Transverse colon (tissue), 4 donors: ENCODE measurements at regions not wholly inside any gene's neighbourhood (a gene's known extent, or its start where the extent isn't known, plus 50 kb on each side); places are given as distances from the start of the nearest gene placed in this dataset.

Experiments used
- DNase-seq: peaks from one replicate; pipeline ENCODE4 v3.0.0-alpha.2; 2019
- H3K27ac ChIP-seq, 4 donors: fragments of 200-600 bp; sonication (generic); 2 replicates each; pipeline ENCODE4 v1.5.1; 2016 to 2018; ENCODE audit warnings: inconsistent platforms in 4 of 4
- H3K27me3 ChIP-seq: fragments of 200-600 bp; sonication (generic); 2 replicates; pipeline ENCODE4 v1.5.1; 2017; ENCODE audit warnings: inconsistent platforms
- H3K36me3 ChIP-seq, 4 donors: fragments of 200-600 bp; sonication (generic); 2 replicates each; pipeline ENCODE4 v1.5.1; 2017 to 2019; ENCODE audit warnings: inconsistent platforms in 4 of 4
- H3K4me1 ChIP-seq, 4 donors: fragments of 200-600 bp; sonication (generic); 2 replicates each; pipeline ENCODE4 v1.5.1; 2017 to 2020; ENCODE audit warnings: inconsistent platforms in 4 of 4
- H3K4me3 ChIP-seq, 4 donors: fragments of 200-600 bp; sonication (generic); 1 replicate in 1 of 4; 2 replicates in 3 of 4; pipeline versions ENCODE4 v1.5.1 to v1.6.1; 2017 to 2019; ENCODE audit warnings: inconsistent platforms in 4 of 4
- H3K9me3 ChIP-seq, 2 donors: fragments of 200-600 bp; sonication (generic); 2 replicates each; pipeline ENCODE4 v1.5.1; 2017 to 2019; ENCODE audit warnings: inconsistent platforms in 2 of 2
- EP300 ChIP-seq: sonication (generic); formaldehyde crosslinking; IDR thresholded peaks from one replicate; pipeline ENCODE4 v1.6.1; 2017; ENCODE audit warnings: antibody characterized with exemption, low read depth
- POLR2A ChIP-seq: fragments of 450-650 bp; IDR thresholded peaks from one replicate; pipeline ENCODE4 v1.6.1; 2016; ENCODE audit warnings: antibody characterized with exemption, mild to moderate bottlenecking, moderate library complexity
- POLR2AphosphoS5 ChIP-seq, 3 donors: sonication (generic); formaldehyde crosslinking; IDR thresholded peaks; one replicate each; pipeline ENCODE4 v1.6.1; 2016; ENCODE audit warnings: antibody characterized with exemption in 3 of 3
- WGBS, 2 donors: methylation state at CpG; one replicate each; pipeline ENCODE4 v1.1.5; 2018; ENCODE audit warnings: low coverage in 1 of 2; 5-methylcytosine and 5-hydroxymethylcytosine counted together
- in situ Hi-C, 4 donors: fragments of 200-750 bp; cut with MboI; loops; one replicate each; pipeline versions ENCODE4 v1.15.0 to v1.15.1; 2017; ENCODE audit warnings: low sequenced_read_pairs in 3 of 4, low pct_ligation_motif_present in 1 of 4, low pct_unique_long_range_greater_than_20kb in 1 of 4
- intact Hi-C: fragments of 100-400 bp; cut with DNase I; formaldehyde crosslinking; loops from one replicate; pipeline ENCODE4 v1.15.1; 2023; ENCODE audit warnings: low total_unique reads
- TF ChIP-seq, protein P1 (sequence below), 5 experiments: fragments of 200-600 bp in 3 of 5; fragments of 450-650 bp in 2 of 5; sonication (generic) in 3 of 5; IDR thresholded peaks; 1 replicate in 2 of 5; 2 replicates in 3 of 5; pipeline ENCODE4 v1.5.1; 2016 to 2017; ENCODE audit warnings: antibody characterized with exemption in 5 of 5, inconsistent platforms in 3 of 5, mild to moderate bottlenecking in 2 of 5, moderate library complexity in 1 of 5

DNA sequence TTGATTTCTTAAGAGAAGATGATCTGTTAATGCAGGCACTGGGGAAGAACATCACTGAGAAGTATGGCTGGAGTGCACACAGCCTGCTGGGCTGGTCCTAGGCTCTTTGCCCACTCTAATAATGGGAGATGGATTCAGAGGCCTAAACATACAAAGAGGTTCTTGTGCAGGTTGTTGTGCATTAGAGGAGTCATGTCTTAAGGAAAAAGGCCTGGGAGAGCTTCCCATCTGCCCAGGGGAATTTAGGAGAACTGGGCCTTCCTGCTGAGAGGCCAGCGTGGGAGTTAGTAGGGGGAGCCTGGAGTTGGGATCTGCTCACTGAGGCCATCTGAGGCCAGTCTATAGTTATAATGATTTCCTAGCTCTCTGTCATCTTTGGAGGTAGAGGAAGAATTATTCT lies 126.7 kb downstream of the TLR5 start:
- Histone ChIP-seq H3K4me3 (no peak overlapping the region), H3K27me3 (no peaks in the 10 kb centered on the region), H3K4me1 (peaks cover 0 to 2% (median 0%) of the 10 kb centered on the region in 4 donors), H3K27ac (no peak overlapping the region), H3K9me3 (no peaks in the 10 kb centered on the region), H3K36me3 (no peaks in the 10 kb centered on the region)
- WGBS, 2 donors = 91% methylated on average over 1 of the region's 1 CpG; no CpG with 5 or more reads in 1 of the 2 donors
- no peak for DNase-seq
- intact Hi-C loops = no loop called here
- in situ Hi-C loops = no loop called here
- TF ChIP-seq EP300 (no peak), POLR2AphosphoS5 (IDR thresholded peaks at IDR 0.05) (no peak), POLR2A (no peak)
- TF ChIP-seq, protein P1, sequence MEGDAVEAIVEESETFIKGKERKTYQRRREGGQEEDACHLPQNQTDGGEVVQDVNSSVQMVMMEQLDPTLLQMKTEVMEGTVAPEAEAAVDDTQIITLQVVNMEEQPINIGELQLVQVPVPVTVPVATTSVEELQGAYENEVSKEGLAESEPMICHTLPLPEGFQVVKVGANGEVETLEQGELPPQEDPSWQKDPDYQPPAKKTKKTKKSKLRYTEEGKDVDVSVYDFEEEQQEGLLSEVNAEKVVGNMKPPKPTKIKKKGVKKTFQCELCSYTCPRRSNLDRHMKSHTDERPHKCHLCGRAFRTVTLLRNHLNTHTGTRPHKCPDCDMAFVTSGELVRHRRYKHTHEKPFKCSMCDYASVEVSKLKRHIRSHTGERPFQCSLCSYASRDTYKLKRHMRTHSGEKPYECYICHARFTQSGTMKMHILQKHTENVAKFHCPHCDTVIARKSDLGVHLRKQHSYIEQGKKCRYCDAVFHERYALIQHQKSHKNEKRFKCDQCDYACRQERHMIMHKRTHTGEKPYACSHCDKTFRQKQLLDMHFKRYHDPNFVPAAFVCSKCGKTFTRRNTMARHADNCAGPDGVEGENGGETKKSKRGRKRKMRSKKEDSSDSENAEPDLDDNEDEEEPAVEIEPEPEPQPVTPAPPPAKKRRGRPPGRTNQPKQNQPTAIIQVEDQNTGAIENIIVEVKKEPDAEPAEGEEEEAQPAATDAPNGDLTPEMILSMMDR (IDR thresholded peaks at IDR 0.05) = no peak

DNA sequence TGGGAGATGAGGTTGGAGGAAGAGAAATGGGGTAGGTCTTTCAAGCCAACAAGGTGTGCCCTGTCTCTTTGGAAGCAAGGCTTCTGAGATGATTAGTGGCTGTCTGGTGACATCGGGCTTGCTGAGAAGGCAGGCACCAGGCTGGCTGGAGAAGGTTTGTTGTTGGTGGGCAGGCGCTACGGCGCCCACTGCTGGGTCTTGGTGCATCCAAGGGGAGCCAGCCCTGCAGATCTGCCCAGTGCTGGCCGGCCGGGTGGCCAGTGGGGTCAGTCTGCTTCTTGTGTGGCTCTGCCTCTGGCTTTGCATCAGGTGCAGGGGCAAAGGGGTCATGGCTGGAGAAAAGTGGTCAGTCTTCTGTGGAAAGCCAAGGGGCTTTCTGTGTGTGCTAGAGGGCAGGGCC lies 126.2 kb downstream of the TLR5 start:
- in situ Hi-C loops (no loop called here), intact Hi-C loops (no loop called here)
- no peak for TF ChIP-seq POLR2AphosphoS5 (IDR thresholded peaks at IDR 0.05)
- TF ChIP-seq POLR2A = no peak
- TF ChIP-seq, protein P1 (IDR thresholded peaks at IDR 0.05) = no peak
- no peak for TF ChIP-seq EP300
- no peaks in the 10 kb centered on the region for H3K27me3 ChIP-seq
- no peaks in the 10 kb centered on the region for H3K36me3 ChIP-seq
- no peaks in the 10 kb centered on the region for H3K4me1 ChIP-seq
- 79% methylated on average over 6 of the region's 6 CpGs; no CpG with 5 or more reads in 1 of the 2 donors for WGBS, 2 donors
- H3K27ac ChIP-seq = no peak overlapping the region
- DNase-seq = no peak
- H3K4me3 ChIP-seq = no peak overlapping the region
- no peaks in the 10 kb centered on the region for H3K9me3 ChIP-seq

DNA sequence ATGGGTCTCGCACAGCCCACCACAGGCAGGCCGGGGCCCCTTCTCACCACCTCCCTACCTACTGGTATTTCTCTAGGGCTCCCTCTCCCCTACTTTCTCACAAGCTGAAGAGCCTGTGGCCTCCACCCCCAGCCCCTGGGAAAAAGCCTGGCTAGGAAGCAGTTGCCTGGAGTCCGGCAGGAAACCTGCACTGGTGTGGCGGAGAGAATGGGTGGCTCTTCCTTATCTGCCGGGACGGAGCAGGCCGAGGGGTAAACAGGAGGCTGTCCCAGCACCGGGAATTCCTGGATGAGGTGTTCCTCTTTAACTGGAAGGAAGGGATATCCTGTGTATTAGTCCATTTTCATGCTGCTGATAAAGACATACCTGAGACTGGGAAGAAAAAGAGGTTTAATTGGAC lies 125.8 kb downstream of the TLR5 start:
- DNase-seq = no peak
- in situ Hi-C loops (no loop called here), intact Hi-C loops (no loop called here)
- H3K4me1 ChIP-seq = no peaks in the 10 kb centered on the region
- WGBS, 2 donors = 86 to 100% methylated on average over 1 to 6 of the region's 8 CpGs
- no peaks in the 10 kb centered on the region for H3K9me3 ChIP-seq
- no peaks in the 10 kb centered on the region for H3K27me3 ChIP-seq
- TF ChIP-seq, protein P1 (IDR thresholded peaks at IDR 0.05) = no peak
- TF ChIP-seq POLR2A (no peak), POLR2AphosphoS5 (IDR thresholded peaks at IDR 0.05) (no peak), EP300 (no peak)
- H3K36me3 ChIP-seq = no peaks in the 10 kb centered on the region
- H3K27ac ChIP-seq = no peak overlapping the region
- no peak overlapping the region for H3K4me3 ChIP-seq

DNA sequence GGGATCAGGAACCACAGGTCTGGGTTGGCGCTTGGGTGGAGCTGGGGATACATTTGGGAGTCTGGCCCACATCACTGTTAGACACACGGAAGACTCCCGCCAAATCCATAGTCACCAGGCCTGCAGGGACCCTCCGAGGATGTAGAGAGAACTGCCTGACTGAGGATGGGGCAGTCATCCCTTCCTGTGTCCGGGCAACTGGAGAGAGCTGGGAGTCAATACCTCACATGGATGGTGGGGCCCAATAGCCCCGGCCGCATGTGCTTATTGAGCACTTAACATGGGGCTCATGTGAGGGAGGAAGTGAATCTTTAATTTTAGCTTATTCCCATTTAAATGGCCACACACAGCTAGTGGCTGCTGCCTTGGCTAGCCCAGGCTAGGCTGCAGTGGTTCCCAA lies 124.5 kb downstream of the TLR5 start:
- WGBS, 2 donors = 87 to 91% methylated on average over 3 to 7 of the region's 7 CpGs
- no peaks in the 10 kb centered on the region for H3K9me3 ChIP-seq
- TF ChIP-seq EP300 = no peak
- no peak for TF ChIP-seq POLR2AphosphoS5 (IDR thresholded peaks at IDR 0.05)
- TF ChIP-seq, protein P1 (IDR thresholded peaks at IDR 0.05) = no peak
- no peak for TF ChIP-seq POLR2A
- in situ Hi-C loops (no loop called here), intact Hi-C loops (no loop called here)
- no peaks in the 10 kb centered on the region for H3K4me1 ChIP-seq
- no peak for DNase-seq
- H3K27me3 ChIP-seq = no peaks in the 10 kb centered on the region
- no peak overlapping the region for H3K4me3 ChIP-seq
- H3K27ac ChIP-seq = no peak overlapping the region
- H3K36me3 ChIP-seq = no peaks in the 10 kb centered on the region
